Heart left ventricle (tissue), 13 donors: ENCODE measurements at regions not wholly inside any gene's neighbourhood (a gene's known extent, or its start where the extent isn't known, plus 50 kb on each side); places are given as distances from the start of the nearest gene placed in this dataset.

ENCODE experiments used
- CTCF ChIP-seq, 12 donors: fragments of 200-600 bp; sonication (generic) in 4 of 12; IDR thresholded peaks; one replicate each; pipeline versions ENCODE4 v1.5.0 to v1.8.0; 2018 to 2022; ENCODE audit warnings: antibody characterized with exemption in 12 of 12, mild to moderate bottlenecking in 5 of 12
- POLR2A ChIP-seq, 2 donors: fragments of 450-650 bp; IDR thresholded peaks; one replicate each; pipeline ENCODE4 v1.6.1; 2017; ENCODE audit warnings: antibody characterized with exemption in 2 of 2, mild to moderate bottlenecking in 2 of 2, moderate library complexity in 2 of 2
- donor health status: ischemic (EF 13 %, LVEDD 7.1; RV severe dilation, severe dysfunction).
- donor health status: DM: no; HTN: yes; CAD: no.
- donor health status: DM: no; HTN: no; CAD: no.
- donor health status: ischemic (EF 25% LVEDD 6.9; RV normal size, moderate dysfunction).
- donor health status: ischemic (EF 25% LVEDD 5.7; RV mildly dilated, moderate dysfunction).
- donor health status: ischemic (EF 35%, LVEDD 5.7; RV mildly dilated, moderate dysfunction).
- donor health status: nonischemic (EF 11% LVEDD 7.7; RV severe dilation, severe dysfunction).
- donor health status: DM: yes; HTN: yes; CAD: no.
- donor health status: PGD.
- donor health status: ischemic (EF 29% LVEDD 5.4; RV normal size, mild dysfunction).
- donor health status: nonischemic (EF 23%, LVEDD 6.1; RV moderate dilation, normal function).

- no peak for TF ChIP-seq CTCF (IDR thresholded peaks at IDR 0.05)
- no peak for TF ChIP-seq POLR2A (IDR thresholded peaks at IDR 0.05)
Measured at GRCh38 chr20:53809217-53809616, 215.6 kb upstream of the ZNF217 start.
